Body of pancreas (tissue), 4 donors: ENCODE measurements at regions not wholly inside any gene's neighbourhood (a gene's known extent, or its start where the extent isn't known, plus 50 kb on each side); places are given as distances from the start of the nearest gene placed in this dataset.

Experiments
- POLR2A ChIP-seq, 3 donors: fragments of 450-650 bp; IDR thresholded peaks; one replicate each; pipeline ENCODE4 v1.6.1; 2016; ENCODE audit warnings: antibody characterized with exemption in 3 of 3, mild to moderate bottlenecking in 2 of 3
- TF ChIP-seq, protein P1 (sequence below), 7 experiments: fragments of 450-650 bp in 4 of 7; fragments of 200-600 bp in 3 of 7; sonication (generic) in 3 of 7; IDR thresholded peaks; one replicate each; pipeline ENCODE4 v1.5.1; 2016 to 2019; ENCODE audit warnings: antibody characterized with exemption in 7 of 7

DNA sequence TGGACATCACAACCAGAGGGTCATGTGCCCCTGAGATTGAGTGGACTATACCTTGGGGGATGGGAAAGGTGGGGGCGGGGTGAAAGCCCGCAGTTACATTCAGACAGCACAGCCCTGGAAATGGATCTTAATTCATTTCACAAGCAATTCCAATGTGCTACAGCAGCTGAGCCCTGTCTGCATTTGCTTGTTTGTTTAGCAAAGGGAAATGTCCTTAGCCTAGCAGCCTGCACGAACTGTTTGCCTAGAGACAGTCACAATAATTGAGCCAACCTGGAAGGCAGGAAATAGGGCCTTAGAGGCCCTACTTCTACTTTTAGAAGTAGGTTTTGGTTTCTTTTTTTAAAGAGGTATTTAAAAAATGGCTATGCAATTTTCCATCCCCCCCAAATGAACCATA, 177.3 kb upstream of the KL start:
- TF ChIP-seq, protein P1, sequence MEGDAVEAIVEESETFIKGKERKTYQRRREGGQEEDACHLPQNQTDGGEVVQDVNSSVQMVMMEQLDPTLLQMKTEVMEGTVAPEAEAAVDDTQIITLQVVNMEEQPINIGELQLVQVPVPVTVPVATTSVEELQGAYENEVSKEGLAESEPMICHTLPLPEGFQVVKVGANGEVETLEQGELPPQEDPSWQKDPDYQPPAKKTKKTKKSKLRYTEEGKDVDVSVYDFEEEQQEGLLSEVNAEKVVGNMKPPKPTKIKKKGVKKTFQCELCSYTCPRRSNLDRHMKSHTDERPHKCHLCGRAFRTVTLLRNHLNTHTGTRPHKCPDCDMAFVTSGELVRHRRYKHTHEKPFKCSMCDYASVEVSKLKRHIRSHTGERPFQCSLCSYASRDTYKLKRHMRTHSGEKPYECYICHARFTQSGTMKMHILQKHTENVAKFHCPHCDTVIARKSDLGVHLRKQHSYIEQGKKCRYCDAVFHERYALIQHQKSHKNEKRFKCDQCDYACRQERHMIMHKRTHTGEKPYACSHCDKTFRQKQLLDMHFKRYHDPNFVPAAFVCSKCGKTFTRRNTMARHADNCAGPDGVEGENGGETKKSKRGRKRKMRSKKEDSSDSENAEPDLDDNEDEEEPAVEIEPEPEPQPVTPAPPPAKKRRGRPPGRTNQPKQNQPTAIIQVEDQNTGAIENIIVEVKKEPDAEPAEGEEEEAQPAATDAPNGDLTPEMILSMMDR (IDR thresholded peaks at IDR 0.05): no peak
- TF ChIP-seq POLR2A (IDR thresholded peaks at IDR 0.05): no peak
